Small intestine (tissue), 7 donors: ENCODE measurements at regions not wholly inside any gene's neighbourhood (a gene's known extent, or its start where the extent isn't known, plus 50 kb on each side); places are given as distances from the start of the nearest gene placed in this dataset.

Source experiments
- DNase-seq, 2 donors: peaks; one replicate each; pipeline versions ENCODE4 v3.0.0 to v3.0.0-alpha.2; 2013
- FAIRE-seq: peaks from 2 replicates; lab custom pipeline; 2012; peaks lifted over from hg19 to GRCh38; lab: Jason Lieb, UNC
- H3K27ac ChIP-seq, 3 donors: one replicate each; pipeline ENCODE4 v1.5.1; 2013; ENCODE audit warnings: low read length in 2 of 3, mild to moderate bottlenecking in 2 of 3, control low read depth in 1 of 3, inconsistent platforms in 1 of 3, low read depth in 1 of 3, moderate library complexity in 1 of 3
- H3K27me3 ChIP-seq, 3 donors: one replicate each; pipeline ENCODE4 v1.6.1; 2013; ENCODE audit warnings: low read length in 3 of 3, inconsistent platforms in 1 of 3; ENCODE audit not compliant: control insufficient read depth in 3 of 3, insufficient read depth in 3 of 3
- H3K36me3 ChIP-seq, 3 donors: one replicate each; pipeline ENCODE4 v1.6.1; 2013; ENCODE audit warnings: low read length in 3 of 3, inconsistent platforms in 1 of 3, low read depth in 1 of 3, mild to moderate bottlenecking in 1 of 3, moderate library complexity in 1 of 3; ENCODE audit not compliant: control insufficient read depth in 3 of 3, insufficient read depth in 2 of 3
- H3K4me1 ChIP-seq, 3 donors: one replicate each; pipeline ENCODE4 v1.6.1; 2013; ENCODE audit warnings: low read length in 2 of 3, inconsistent platforms in 1 of 3, low read depth in 1 of 3, mild to moderate bottlenecking in 1 of 3, moderate library complexity in 1 of 3; ENCODE audit not compliant: control insufficient read depth in 3 of 3, insufficient read depth in 2 of 3
- H3K4me3 ChIP-seq, 3 donors: one replicate each; pipeline ENCODE4 v1.5.1; 2013; ENCODE audit warnings: low read length in 3 of 3, control low read depth in 1 of 3, inconsistent platforms in 1 of 3, low read depth in 1 of 3, mild to moderate bottlenecking in 1 of 3, moderate library complexity in 1 of 3
- H3K9me3 ChIP-seq, 2 donors: one replicate each; pipeline ENCODE4 v1.6.1; 2013; ENCODE audit warnings: low read depth in 1 of 2, low read length in 1 of 2; ENCODE audit not compliant: control insufficient read depth in 2 of 2, insufficient read depth in 1 of 2
- WGBS, 3 donors: extraction: QIAGEN DNeasy Blood & Tissue Kit; methylation state at CpG; one replicate each; pipeline ENCODE4 v1.1.7; 2013; 5-methylcytosine and 5-hydroxymethylcytosine counted together
- donor health status: healthy with polysubstance abuse.
- donor health status: control.
- donor health status: control.
- donor health status: Bipolar disorder and iron deficiency.
- donor health status: healthy.

GRCh38 chr5:57836331-57836730 lies 353.7 kb upstream of the ACTBL2 start:
- H3K9me3 ChIP-seq = no peaks in the 10 kb centered on the region
- no peak overlapping the region for H3K27ac ChIP-seq
- H3K36me3 ChIP-seq = no peaks in the 10 kb centered on the region
- no peak for FAIRE-seq
- H3K4me1 ChIP-seq = no peaks in the 10 kb centered on the region
- WGBS, 3 donors = 72 to 89% (median 81%) methylated on average over 2 of the region's 2 CpGs
- DNase-seq = no peak
- no peaks in the 10 kb centered on the region for H3K27me3 ChIP-seq
- H3K4me3 ChIP-seq = no peak overlapping the region

- DNase-seq = no peak
- Histone ChIP-seq H3K9me3 (no peaks in the 10 kb centered on the region), H3K4me3 (no peak overlapping the region), H3K36me3 (no peaks in the 10 kb centered on the region), H3K27me3 (no peaks in the 10 kb centered on the region), H3K27ac (no peak overlapping the region), H3K4me1 (no peaks in the 10 kb centered on the region)
- 70 to 73% (median 71%) methylated on average over 6 of the region's 6 CpGs for WGBS, 3 donors
- no peak for FAIRE-seq
These were observed 352.4 kb upstream of the ACTBL2 start for GRCh38 chr5:57834829-57835608.

GRCh38 chr5:57833489-57833888 lies 350.9 kb upstream of the ACTBL2 start:
- Histone ChIP-seq H3K4me3 (no peak overlapping the region), H3K27ac (no peak overlapping the region), H3K36me3 (no peaks in the 10 kb centered on the region), H3K27me3 (no peaks in the 10 kb centered on the region), H3K4me1 (no peaks in the 10 kb centered on the region), H3K9me3 (no peaks in the 10 kb centered on the region)
- no peak for FAIRE-seq
- 74 to 87% (median 77%) methylated on average over 4 of the region's 4 CpGs for WGBS, 3 donors
- no peak for DNase-seq

- Histone ChIP-seq H3K36me3 (no peaks in the 10 kb centered on the region), H3K27ac (no peak overlapping the region), H3K4me3 (no peak overlapping the region), H3K9me3 (no peaks in the 10 kb centered on the region), H3K4me1 (no peaks in the 10 kb centered on the region), H3K27me3 (no peaks in the 10 kb centered on the region)
- no peak for FAIRE-seq
- no peak for DNase-seq
- WGBS, 3 donors = 52 to 59% (median 53%) methylated on average over 2 of the region's 2 CpGs
These were observed 350.3 kb upstream of the ACTBL2 start for GRCh38 chr5:57832875-57833274.

- H3K27me3 ChIP-seq = no peaks in the 10 kb centered on the region
- H3K27ac ChIP-seq = no peak overlapping the region
- no peak overlapping the region for H3K4me3 ChIP-seq
- no peaks in the 10 kb centered on the region for H3K4me1 ChIP-seq
- H3K9me3 ChIP-seq = no peaks in the 10 kb centered on the region
- FAIRE-seq = no peak
- WGBS, 3 donors = 91 to 94% (median 91%) methylated on average over 2 of the region's 2 CpGs
- H3K36me3 ChIP-seq = no peaks in the 10 kb centered on the region
- DNase-seq = no peak
These were observed 349.3 kb upstream of the ACTBL2 start for GRCh38 chr5:57831932-57832331.

- FAIRE-seq (no peak), DNase-seq (no peak)
- H3K27ac ChIP-seq = no peak overlapping the region
- no peaks in the 10 kb centered on the region for H3K4me1 ChIP-seq
- no peaks in the 10 kb centered on the region for H3K36me3 ChIP-seq
- H3K4me3 ChIP-seq = no peak overlapping the region
- H3K27me3 ChIP-seq = no peaks in the 10 kb centered on the region
- H3K9me3 ChIP-seq = no peaks in the 10 kb centered on the region
These were observed 348.5 kb upstream of the ACTBL2 start for GRCh38 chr5:57831090-57831489.

GRCh38 chr5:57828221-57828620 lies 345.6 kb upstream of the ACTBL2 start:
- WGBS, 3 donors = 90 to 93% (median 91%) methylated on average over 1 of the region's 1 CpG
- Histone ChIP-seq H3K4me3 (no peak overlapping the region), H3K9me3 (no peaks in the 10 kb centered on the region), H3K4me1 (no peaks in the 10 kb centered on the region), H3K27ac (no peak overlapping the region), H3K36me3 (no peaks in the 10 kb centered on the region), H3K27me3 (no peaks in the 10 kb centered on the region)
- FAIRE-seq (no peak), DNase-seq (no peak)

GRCh38 chr5:57825031-57825686 lies 342.5 kb upstream of the ACTBL2 start:
- Histone ChIP-seq H3K36me3 (no peaks in the 10 kb centered on the region), H3K27me3 (no peaks in the 10 kb centered on the region), H3K27ac (no peak overlapping the region), H3K9me3 (no peaks in the 10 kb centered on the region), H3K4me3 (no peak overlapping the region), H3K4me1 (no peaks in the 10 kb centered on the region)
- DNase-seq (no peak), FAIRE-seq (no peak)
- WGBS, 3 donors = 63 to 79% (median 68%) methylated on average over 3 of the region's 3 CpGs
